ENCODE measurements at regions not wholly inside any gene's neighbourhood (a gene's known extent, or its start where the extent isn't known, plus 50 kb on each side); places are given as distances from the start of the nearest gene placed in this dataset.

DNA sequence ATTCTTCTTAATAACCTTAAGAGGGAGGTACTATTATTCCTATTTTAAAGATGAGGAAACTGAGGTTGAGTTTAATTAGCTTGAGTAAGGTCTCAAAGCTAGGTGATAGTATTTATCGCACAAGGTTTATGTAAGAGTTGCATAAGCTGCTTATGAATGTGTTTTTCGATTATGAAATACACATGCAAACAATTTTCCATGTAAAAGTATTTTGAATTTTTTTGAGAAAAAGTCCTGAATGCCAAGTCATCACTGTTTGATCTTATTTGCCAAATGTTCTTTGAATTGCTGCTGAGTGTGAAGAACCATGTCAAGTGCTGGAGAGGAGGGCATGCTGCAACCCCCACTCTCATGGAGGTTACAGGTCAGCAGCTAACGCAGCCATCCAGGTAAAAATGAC, 174.4 kb downstream of the CARTPT start:
- TF ChIP-seq POLR2A (IDR thresholded peaks at IDR 0.05; ENCODE audit: low read depth) (no peak), POLR2AphosphoS5 (IDR thresholded peaks at IDR 0.05) (no peak), EP300 (IDR thresholded peaks at IDR 0.05) (no peak)
- TF ChIP-seq, protein P1, sequence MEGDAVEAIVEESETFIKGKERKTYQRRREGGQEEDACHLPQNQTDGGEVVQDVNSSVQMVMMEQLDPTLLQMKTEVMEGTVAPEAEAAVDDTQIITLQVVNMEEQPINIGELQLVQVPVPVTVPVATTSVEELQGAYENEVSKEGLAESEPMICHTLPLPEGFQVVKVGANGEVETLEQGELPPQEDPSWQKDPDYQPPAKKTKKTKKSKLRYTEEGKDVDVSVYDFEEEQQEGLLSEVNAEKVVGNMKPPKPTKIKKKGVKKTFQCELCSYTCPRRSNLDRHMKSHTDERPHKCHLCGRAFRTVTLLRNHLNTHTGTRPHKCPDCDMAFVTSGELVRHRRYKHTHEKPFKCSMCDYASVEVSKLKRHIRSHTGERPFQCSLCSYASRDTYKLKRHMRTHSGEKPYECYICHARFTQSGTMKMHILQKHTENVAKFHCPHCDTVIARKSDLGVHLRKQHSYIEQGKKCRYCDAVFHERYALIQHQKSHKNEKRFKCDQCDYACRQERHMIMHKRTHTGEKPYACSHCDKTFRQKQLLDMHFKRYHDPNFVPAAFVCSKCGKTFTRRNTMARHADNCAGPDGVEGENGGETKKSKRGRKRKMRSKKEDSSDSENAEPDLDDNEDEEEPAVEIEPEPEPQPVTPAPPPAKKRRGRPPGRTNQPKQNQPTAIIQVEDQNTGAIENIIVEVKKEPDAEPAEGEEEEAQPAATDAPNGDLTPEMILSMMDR (IDR thresholded peaks at IDR 0.05), result no peak

Measured in esophagus muscularis mucosa (tissue), 4 donors.